ENCODE measurements at regions not wholly inside any gene's neighbourhood (a gene's known extent, or its start where the extent isn't known, plus 50 kb on each side); places are given as distances from the start of the nearest gene placed in this dataset.

DNA sequence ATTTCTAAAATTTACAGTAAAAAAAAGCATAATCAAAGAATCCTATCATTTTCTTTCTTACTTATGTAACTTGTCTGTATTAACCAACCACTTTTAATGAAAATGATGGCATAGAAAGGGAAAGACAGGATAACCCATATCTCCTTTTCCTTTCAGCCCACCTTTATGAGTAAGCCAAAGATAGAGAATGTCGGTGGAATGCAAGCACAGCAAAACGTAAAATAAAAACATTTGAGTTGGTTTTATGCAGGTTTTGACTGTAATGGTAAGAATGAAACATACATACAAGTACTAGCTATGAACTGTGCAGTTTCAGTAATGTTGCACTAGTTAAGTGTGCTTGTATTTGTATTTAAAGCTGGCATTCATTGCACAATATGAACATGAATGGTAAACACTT is 360.3 kb downstream of the FOXG1 start:
- Mint-ChIP-seq H3K4me1 (no peaks in the 10 kb centered on the region), H3K36me3 (ENCODE audit: low read depth) (no peaks in the 10 kb centered on the region), H3K27me3 (ENCODE audit: low read depth) (no peaks in the 10 kb centered on the region), H3K27ac (no peak overlapping the region), H3K4me3 (no peak overlapping the region), H3K9me3 (no peaks in the 10 kb centered on the region)
- no peak for TF ChIP-seq CTCF (IDR thresholded peaks at IDR 0.05; ENCODE audit: unreplicated experiment in 3 of 3)

DNA sequence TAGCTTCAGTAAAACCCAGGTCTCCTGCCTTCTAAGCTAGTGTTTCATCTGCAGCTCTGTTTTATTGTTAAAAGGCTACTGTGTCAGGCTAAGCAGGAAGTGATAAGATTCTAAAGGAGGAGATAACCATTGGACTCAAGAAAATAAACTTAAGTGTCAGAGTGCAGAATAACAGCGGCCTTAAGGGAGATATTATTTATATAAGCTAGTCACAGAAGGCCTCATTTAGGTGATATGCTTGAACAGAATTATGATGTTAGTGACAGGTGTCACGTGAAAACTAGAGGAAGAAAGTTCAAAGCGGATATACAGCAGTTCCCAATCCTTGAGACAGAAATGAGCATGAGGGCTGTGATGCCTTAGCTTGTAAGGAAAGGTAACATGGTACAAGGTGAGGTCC is 373.4 kb downstream of the FOXG1 start:
- Mint-ChIP-seq H3K27me3 (ENCODE audit: low read depth) (no peaks in the 10 kb centered on the region), H3K4me1 (peaks cover 25% of the 10 kb centered on the region), H3K36me3 (ENCODE audit: low read depth) (no peaks in the 10 kb centered on the region), H3K9me3 (no peaks in the 10 kb centered on the region), H3K27ac (no peak overlapping the region), H3K4me3 (no peak overlapping the region)
- no peak for TF ChIP-seq CTCF (IDR thresholded peaks at IDR 0.05; ENCODE audit: unreplicated experiment in 3 of 3)

DNA sequence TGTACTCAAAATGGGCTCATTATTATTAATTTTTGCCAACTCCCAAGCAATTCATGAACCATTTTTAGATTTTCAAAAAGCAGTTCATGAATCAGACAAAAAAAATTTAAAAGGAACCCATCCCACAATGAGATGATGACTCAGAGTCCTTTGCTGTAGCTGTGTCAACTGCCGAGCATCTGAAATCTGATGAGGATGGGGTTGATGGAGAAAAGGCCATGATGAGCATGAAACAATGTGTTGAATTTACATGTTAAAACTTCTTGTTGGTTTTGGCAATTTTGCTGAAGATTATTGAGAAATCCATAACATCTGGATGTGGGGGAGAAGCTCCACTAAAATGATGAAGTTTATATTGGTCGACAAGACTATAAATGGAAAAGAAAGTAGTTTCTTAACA is 378.0 kb downstream of the FOXG1 start:
- H3K27ac Mint-ChIP-seq: peak overlapping the region; percentile 37 to 86 (median 68)
- H3K4me3 Mint-ChIP-seq: no peak overlapping the region
- no peaks in the 10 kb centered on the region for H3K36me3 Mint-ChIP-seq (ENCODE audit: low read depth)
- TF ChIP-seq CTCF (IDR thresholded peaks at IDR 0.05; ENCODE audit: unreplicated experiment in 3 of 3): no peak
- no peaks in the 10 kb centered on the region for H3K27me3 Mint-ChIP-seq (ENCODE audit: low read depth)
- no peaks in the 10 kb centered on the region for H3K9me3 Mint-ChIP-seq
- H3K4me1 Mint-ChIP-seq: peaks cover 25% of the 10 kb centered on the region

GRCh38 chr14:29148221-29148620 is 381.6 kb downstream of the FOXG1 start:
- Mint-ChIP-seq H3K4me1 (peaks cover 10% of the 10 kb centered on the region), H3K36me3 (ENCODE audit: low read depth) (no peaks in the 10 kb centered on the region), H3K9me3 (no peaks in the 10 kb centered on the region), H3K27ac (no peak overlapping the region), H3K4me3 (no peak overlapping the region), H3K27me3 (ENCODE audit: low read depth) (no peaks in the 10 kb centered on the region)
- no peak for TF ChIP-seq CTCF (IDR thresholded peaks at IDR 0.05; ENCODE audit: unreplicated experiment in 3 of 3)

DNA sequence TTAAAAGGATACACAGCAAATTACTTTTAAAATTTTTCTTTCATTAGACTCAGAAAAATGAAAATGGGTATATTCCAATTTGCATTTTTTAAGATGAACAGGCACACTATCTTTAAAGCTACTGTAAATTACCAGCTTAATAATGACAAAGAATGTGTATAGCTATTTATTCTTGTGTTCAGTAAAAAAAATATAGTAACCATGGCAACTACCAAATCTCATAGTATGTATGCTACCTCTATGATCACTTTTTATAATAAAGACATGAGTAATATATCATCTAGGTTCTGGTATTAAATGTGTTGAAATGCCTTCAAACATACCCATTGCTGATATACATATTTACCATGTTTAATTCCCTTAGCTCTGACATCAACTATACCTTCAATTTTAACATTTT is 383.2 kb downstream of the FOXG1 start:
- Mint-ChIP-seq H3K9me3 (no peaks in the 10 kb centered on the region), H3K4me3 (no peak overlapping the region), H3K27ac (no peak overlapping the region), H3K36me3 (ENCODE audit: low read depth) (no peaks in the 10 kb centered on the region), H3K27me3 (ENCODE audit: low read depth) (no peaks in the 10 kb centered on the region), H3K4me1 (no peaks in the 10 kb centered on the region)
- TF ChIP-seq CTCF (IDR thresholded peaks at IDR 0.05; ENCODE audit: unreplicated experiment in 3 of 3): no peak

DNA sequence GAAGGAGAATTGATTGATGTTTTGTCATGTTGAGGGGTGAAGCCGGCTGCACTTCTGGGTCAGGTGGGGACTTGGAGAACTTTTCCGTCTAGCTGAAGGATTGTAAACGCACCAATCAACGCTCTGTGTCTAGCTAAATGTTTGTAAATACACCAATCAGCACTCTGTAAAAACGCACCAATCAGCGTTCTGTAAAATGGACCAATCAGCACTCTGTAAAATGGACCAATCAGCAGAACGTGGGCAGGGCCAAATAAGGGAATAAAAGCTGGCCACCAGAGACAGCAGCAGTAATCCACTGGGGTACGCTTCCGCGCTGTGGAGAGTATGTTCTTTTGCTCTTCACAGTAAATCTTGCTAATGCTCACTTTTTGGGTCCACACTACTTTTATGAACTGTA is 384.1 kb downstream of the FOXG1 start:
- Mint-ChIP-seq H3K4me3 (no peak overlapping the region), H3K27me3 (ENCODE audit: low read depth) (no peaks in the 10 kb centered on the region), H3K36me3 (ENCODE audit: low read depth) (no peaks in the 10 kb centered on the region), H3K27ac (no peak overlapping the region), H3K9me3 (no peaks in the 10 kb centered on the region), H3K4me1 (no peaks in the 10 kb centered on the region)
- no peak for TF ChIP-seq CTCF (IDR thresholded peaks at IDR 0.05; ENCODE audit: unreplicated experiment in 3 of 3)

Measured in nephron (organoid).